ENCODE measurements at regions not wholly inside any gene's neighbourhood (a gene's known extent, or its start where the extent isn't known, plus 50 kb on each side); places are given as distances from the start of the nearest gene placed in this dataset.
"Not testable (repeated sequence)": the region's sequence is repeated elsewhere in the genome, so short reads cannot be mapped to it uniquely, and the experiment has no call there.

DNA sequence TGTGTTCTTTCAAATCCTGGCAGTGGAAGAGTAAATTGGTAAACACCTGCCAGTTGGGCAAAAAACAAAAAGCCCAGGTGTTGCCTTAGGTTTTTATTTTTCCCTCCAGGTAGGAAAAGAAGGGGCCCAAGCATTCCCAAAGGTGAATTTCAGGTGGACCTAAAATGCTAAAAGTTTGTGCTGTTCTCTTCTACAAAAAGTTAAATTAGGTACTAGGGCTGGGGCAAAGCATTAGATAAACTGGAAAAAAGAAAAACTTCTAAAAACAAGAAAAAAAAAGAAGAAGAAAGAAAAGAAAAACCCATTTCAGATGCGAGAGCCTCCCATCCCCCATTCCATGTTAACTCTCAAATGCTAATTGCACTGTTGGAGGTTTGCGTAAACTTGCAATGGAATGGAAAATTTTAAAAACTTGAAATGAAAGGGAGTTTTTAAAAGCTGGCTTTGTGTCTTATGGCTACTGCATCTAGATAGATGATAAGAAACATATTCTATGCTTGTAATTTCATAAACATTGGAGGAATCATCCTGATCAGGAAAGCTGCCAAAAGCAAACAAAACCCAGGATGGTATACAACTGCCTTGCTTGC lies 59.9 kb upstream of the IGFBPL1 start:
- TF ChIP-seq POLR2AphosphoS5, POLR2A (IDR thresholded peaks at IDR 0.05): not testable (repeated sequence)
- TF ChIP-seq, protein P1, sequence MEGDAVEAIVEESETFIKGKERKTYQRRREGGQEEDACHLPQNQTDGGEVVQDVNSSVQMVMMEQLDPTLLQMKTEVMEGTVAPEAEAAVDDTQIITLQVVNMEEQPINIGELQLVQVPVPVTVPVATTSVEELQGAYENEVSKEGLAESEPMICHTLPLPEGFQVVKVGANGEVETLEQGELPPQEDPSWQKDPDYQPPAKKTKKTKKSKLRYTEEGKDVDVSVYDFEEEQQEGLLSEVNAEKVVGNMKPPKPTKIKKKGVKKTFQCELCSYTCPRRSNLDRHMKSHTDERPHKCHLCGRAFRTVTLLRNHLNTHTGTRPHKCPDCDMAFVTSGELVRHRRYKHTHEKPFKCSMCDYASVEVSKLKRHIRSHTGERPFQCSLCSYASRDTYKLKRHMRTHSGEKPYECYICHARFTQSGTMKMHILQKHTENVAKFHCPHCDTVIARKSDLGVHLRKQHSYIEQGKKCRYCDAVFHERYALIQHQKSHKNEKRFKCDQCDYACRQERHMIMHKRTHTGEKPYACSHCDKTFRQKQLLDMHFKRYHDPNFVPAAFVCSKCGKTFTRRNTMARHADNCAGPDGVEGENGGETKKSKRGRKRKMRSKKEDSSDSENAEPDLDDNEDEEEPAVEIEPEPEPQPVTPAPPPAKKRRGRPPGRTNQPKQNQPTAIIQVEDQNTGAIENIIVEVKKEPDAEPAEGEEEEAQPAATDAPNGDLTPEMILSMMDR (IDR thresholded peaks at IDR 0.05), result not testable (repeated sequence)
